ENCODE measurements at regions not wholly inside any gene's neighbourhood (a gene's known extent, or its start where the extent isn't known, plus 50 kb on each side); places are given as distances from the start of the nearest gene placed in this dataset.

GRCh38 chr20:4607287-4607713 is 79.0 kb upstream of the PRNP start:
- H3K27ac ChIP-seq = peak overlapping the region in 1 of 2 donors; percentile 42
- H3K9me3 ChIP-seq = no peaks in the 10 kb centered on the region
- no peak overlapping the region for H3K4me3 ChIP-seq
- peaks cover 0 to 3% of the 10 kb centered on the region in 2 donors for H3K4me1 ChIP-seq
- no peaks in the 10 kb centered on the region for H3K36me3 ChIP-seq
- intact Hi-C loops (cut with DNase I; ENCODE audit: low total_unique reads) = loop anchor here (2.0 to 10.0 kb wide), 2 partner anchors 114 to 348 kb away; partner anchors contain the start of gene PRND
- DNase-seq = peak; percentile 55 to 62
- H3K27me3 ChIP-seq = no peaks in the 10 kb centered on the region
- TF ChIP-seq POLR2A (IDR thresholded peaks at IDR 0.05) = no peak
- TF ChIP-seq, protein P1, sequence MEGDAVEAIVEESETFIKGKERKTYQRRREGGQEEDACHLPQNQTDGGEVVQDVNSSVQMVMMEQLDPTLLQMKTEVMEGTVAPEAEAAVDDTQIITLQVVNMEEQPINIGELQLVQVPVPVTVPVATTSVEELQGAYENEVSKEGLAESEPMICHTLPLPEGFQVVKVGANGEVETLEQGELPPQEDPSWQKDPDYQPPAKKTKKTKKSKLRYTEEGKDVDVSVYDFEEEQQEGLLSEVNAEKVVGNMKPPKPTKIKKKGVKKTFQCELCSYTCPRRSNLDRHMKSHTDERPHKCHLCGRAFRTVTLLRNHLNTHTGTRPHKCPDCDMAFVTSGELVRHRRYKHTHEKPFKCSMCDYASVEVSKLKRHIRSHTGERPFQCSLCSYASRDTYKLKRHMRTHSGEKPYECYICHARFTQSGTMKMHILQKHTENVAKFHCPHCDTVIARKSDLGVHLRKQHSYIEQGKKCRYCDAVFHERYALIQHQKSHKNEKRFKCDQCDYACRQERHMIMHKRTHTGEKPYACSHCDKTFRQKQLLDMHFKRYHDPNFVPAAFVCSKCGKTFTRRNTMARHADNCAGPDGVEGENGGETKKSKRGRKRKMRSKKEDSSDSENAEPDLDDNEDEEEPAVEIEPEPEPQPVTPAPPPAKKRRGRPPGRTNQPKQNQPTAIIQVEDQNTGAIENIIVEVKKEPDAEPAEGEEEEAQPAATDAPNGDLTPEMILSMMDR (IDR thresholded peaks at IDR 0.05) = peak; percentile 89 to 96 (median 96)

DNA sequence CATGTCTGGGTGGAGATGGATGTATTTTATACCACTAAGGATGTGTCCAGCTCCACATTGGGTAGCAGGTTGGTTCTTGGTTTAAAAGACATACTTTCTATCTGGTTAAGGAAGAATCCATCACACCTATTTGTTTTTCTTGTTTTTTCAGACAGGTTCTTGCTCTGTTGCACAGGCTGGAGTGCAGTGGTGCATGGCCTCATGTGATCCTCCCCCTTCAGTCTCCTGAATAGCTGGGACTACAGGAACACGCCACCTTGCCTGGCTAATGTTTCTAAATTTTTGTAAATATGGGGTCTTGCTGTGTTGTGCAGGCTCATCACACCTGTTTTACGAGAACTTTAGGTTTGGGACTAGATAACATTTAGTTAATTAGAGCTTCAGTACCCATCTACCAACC is 80.2 kb upstream of the PRNP start:
- Histone ChIP-seq H3K27ac (no peak overlapping the region), H3K36me3 (no peaks in the 10 kb centered on the region), H3K27me3 (no peaks in the 10 kb centered on the region), H3K4me1 (peaks cover 0 to 4% of the 10 kb centered on the region in 2 donors), H3K4me3 (no peak overlapping the region), H3K9me3 (no peaks in the 10 kb centered on the region)
- no peak for DNase-seq
- intact Hi-C loops (cut with DNase I; ENCODE audit: low total_unique reads) = loop anchor here (2.0 to 10.0 kb wide), 2 partner anchors 115 to 349 kb away; partner anchors contain the start of gene PRND
- no peak for TF ChIP-seq POLR2A (IDR thresholded peaks at IDR 0.05)
- TF ChIP-seq, protein P1 (IDR thresholded peaks at IDR 0.05) = no peak

- no peak for DNase-seq
- Histone ChIP-seq H3K9me3 (no peaks in the 10 kb centered on the region), H3K27ac (peak overlapping the region; percentile 68 to 85), H3K27me3 (no peaks in the 10 kb centered on the region), H3K36me3 (no peaks in the 10 kb centered on the region), H3K4me1 (peaks cover 0 to 4% of the 10 kb centered on the region in 2 donors), H3K4me3 (no peak overlapping the region)
- intact Hi-C loops (cut with DNase I; ENCODE audit: low total_unique reads) = loop anchor here (10.0 kb wide), 1 partner anchor 350 kb away; no protein-coding TSS in a partner anchor
- TF ChIP-seq, protein P1 (IDR thresholded peaks at IDR 0.05) = no peak
- no peak for TF ChIP-seq POLR2A (IDR thresholded peaks at IDR 0.05)
Measured at GRCh38 chr20:4605166-4605565, 81.1 kb upstream of the PRNP start.

- peaks cover 0 to 4% of the 10 kb centered on the region in 2 donors for H3K4me1 ChIP-seq
- intact Hi-C loops (cut with DNase I; ENCODE audit: low total_unique reads) = loop anchor here (10.0 kb wide), 1 partner anchor 350 kb away; no protein-coding TSS in a partner anchor
- H3K9me3 ChIP-seq = no peaks in the 10 kb centered on the region
- DNase-seq = no peak
- no peaks in the 10 kb centered on the region for H3K36me3 ChIP-seq
- H3K27ac ChIP-seq = peak overlapping the region; percentile 68 to 85
- H3K4me3 ChIP-seq = no peak overlapping the region
- H3K27me3 ChIP-seq = no peaks in the 10 kb centered on the region
- no peak for TF ChIP-seq POLR2A (IDR thresholded peaks at IDR 0.05)
- TF ChIP-seq, protein P1 (IDR thresholded peaks at IDR 0.05) = no peak
Measured at GRCh38 chr20:4604580-4604979, 81.7 kb upstream of the PRNP start.

- Histone ChIP-seq H3K27ac (peak overlapping the region; percentile 68 to 85), H3K9me3 (no peaks in the 10 kb centered on the region), H3K27me3 (no peaks in the 10 kb centered on the region), H3K4me3 (no peak overlapping the region), H3K4me1 (peaks cover 0 to 4% of the 10 kb centered on the region in 2 donors), H3K36me3 (no peaks in the 10 kb centered on the region)
- no peak for DNase-seq
- TF ChIP-seq, protein P1 (IDR thresholded peaks at IDR 0.05) = no peak
- TF ChIP-seq POLR2A (IDR thresholded peaks at IDR 0.05) = no peak
- intact Hi-C loops (cut with DNase I; ENCODE audit: low total_unique reads) = loop anchor here (10.0 kb wide), 1 partner anchor 351 kb away; no protein-coding TSS in a partner anchor
Measured at GRCh38 chr20:4603724-4604123, 82.5 kb upstream of the PRNP start.

Data from uterus (tissue), 3 donors.